ENCODE measurements at regions not wholly inside any gene's neighbourhood (a gene's known extent, or its start where the extent isn't known, plus 50 kb on each side); places are given as distances from the start of the nearest gene placed in this dataset.

DNA sequence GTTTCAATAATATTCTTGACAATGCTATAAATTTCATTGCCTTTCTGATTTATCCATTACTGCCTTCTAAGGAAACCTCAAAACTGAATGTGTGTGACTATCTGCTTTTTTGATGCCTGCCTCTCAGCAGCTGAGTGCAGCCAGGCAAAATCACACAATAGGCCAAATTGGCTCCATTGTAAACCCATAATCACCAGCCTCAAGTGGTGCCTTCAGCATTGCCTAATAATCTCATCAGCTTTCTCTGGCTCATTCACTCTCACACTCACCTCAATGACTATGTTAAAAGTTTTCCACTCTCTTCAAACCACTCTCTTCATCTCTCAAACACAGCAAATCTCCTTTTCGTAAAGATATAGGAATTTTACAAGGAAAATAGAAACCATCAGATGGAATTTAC, 182.5 kb upstream of the COL1A2 start:
- ATAC-seq (no peak), DNase-seq (ENCODE audit: low spot score) (no peak)
- Histone ChIP-seq H3K9me2 (ENCODE audit: insufficient read depth) (no peaks in the 10 kb centered on the region; the same call in 1 of the 2 replicates), H3F3A (replicated peaks; ENCODE audit: low read depth) (no peaks in the 10 kb centered on the region), H3K4me1 (ENCODE audit: insufficient read depth) (no peaks in the 10 kb centered on the region), H2AFZ (no peak overlapping the region), H3K4me2 (no peak overlapping the region), H3K4me3 (no peak overlapping the region), H3K36me3 (ENCODE audit: insufficient read depth) (no peaks in the 10 kb centered on the region), H4K20me1 (replicated peaks; ENCODE audit: insufficient read depth) (no peaks in the 10 kb centered on the region), H3K79me2 (replicated peaks; ENCODE audit: insufficient read depth) (no peaks in the 10 kb centered on the region), H3K27me3 (ENCODE audit: insufficient read depth) (no peaks in the 10 kb centered on the region), H3K27ac (ENCODE audit: low read depth) (no peak overlapping the region)
- no peaks in the 10 kb centered on the region for H3K4me1 Mint-ChIP-seq
- no peak overlapping the region for H3K27ac Mint-ChIP-seq
- no peak for TF ChIP-seq ZNF114 (CRISPR knock-in tag; IDR thresholded peaks at IDR 0.05)
- no peak for TF ChIP-seq JUNB (IDR thresholded peaks at IDR 0.05; ENCODE audit: unreplicated experiment)
- TF ChIP-seq, protein P1, sequence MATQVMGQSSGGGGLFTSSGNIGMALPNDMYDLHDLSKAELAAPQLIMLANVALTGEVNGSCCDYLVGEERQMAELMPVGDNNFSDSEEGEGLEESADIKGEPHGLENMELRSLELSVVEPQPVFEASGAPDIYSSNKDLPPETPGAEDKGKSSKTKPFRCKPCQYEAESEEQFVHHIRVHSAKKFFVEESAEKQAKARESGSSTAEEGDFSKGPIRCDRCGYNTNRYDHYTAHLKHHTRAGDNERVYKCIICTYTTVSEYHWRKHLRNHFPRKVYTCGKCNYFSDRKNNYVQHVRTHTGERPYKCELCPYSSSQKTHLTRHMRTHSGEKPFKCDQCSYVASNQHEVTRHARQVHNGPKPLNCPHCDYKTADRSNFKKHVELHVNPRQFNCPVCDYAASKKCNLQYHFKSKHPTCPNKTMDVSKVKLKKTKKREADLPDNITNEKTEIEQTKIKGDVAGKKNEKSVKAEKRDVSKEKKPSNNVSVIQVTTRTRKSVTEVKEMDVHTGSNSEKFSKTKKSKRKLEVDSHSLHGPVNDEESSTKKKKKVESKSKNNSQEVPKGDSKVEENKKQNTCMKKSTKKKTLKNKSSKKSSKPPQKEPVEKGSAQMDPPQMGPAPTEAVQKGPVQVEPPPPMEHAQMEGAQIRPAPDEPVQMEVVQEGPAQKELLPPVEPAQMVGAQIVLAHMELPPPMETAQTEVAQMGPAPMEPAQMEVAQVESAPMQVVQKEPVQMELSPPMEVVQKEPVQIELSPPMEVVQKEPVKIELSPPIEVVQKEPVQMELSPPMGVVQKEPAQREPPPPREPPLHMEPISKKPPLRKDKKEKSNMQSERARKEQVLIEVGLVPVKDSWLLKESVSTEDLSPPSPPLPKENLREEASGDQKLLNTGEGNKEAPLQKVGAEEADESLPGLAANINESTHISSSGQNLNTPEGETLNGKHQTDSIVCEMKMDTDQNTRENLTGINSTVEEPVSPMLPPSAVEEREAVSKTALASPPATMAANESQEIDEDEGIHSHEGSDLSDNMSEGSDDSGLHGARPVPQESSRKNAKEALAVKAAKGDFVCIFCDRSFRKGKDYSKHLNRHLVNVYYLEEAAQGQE (IDR thresholded peaks at IDR 0.05; ENCODE audit: unreplicated experiment): no peak
- TF ChIP-seq, protein P2, sequence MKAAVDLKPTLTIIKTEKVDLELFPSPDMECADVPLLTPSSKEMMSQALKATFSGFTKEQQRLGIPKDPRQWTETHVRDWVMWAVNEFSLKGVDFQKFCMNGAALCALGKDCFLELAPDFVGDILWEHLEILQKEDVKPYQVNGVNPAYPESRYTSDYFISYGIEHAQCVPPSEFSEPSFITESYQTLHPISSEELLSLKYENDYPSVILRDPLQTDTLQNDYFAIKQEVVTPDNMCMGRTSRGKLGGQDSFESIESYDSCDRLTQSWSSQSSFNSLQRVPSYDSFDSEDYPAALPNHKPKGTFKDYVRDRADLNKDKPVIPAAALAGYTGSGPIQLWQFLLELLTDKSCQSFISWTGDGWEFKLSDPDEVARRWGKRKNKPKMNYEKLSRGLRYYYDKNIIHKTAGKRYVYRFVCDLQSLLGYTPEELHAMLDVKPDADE (IDR thresholded peaks at IDR 0.05): no peak
- no peak for TF ChIP-seq STAT1 (IDR thresholded peaks at IDR 0.05; ENCODE audit: unreplicated experiment)
- no peak for TF ChIP-seq EZH2phosphoT487 (IDR thresholded peaks at IDR 0.05; ENCODE audit: unreplicated experiment)
- TF ChIP-seq NANOG (IDR thresholded peaks at IDR 0.05; ENCODE audit: borderline replicate concordance): no peak
- TF ChIP-seq, protein P3, sequence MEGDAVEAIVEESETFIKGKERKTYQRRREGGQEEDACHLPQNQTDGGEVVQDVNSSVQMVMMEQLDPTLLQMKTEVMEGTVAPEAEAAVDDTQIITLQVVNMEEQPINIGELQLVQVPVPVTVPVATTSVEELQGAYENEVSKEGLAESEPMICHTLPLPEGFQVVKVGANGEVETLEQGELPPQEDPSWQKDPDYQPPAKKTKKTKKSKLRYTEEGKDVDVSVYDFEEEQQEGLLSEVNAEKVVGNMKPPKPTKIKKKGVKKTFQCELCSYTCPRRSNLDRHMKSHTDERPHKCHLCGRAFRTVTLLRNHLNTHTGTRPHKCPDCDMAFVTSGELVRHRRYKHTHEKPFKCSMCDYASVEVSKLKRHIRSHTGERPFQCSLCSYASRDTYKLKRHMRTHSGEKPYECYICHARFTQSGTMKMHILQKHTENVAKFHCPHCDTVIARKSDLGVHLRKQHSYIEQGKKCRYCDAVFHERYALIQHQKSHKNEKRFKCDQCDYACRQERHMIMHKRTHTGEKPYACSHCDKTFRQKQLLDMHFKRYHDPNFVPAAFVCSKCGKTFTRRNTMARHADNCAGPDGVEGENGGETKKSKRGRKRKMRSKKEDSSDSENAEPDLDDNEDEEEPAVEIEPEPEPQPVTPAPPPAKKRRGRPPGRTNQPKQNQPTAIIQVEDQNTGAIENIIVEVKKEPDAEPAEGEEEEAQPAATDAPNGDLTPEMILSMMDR (conservative IDR thresholded peaks at IDR 0.05; ENCODE audit: low read depth in 2 of 2): no peak
- no peak for TF ChIP-seq POLR2AphosphoS5 (IDR thresholded peaks at IDR 0.05; ENCODE audit: low read depth)
- TF ChIP-seq, protein P4, sequence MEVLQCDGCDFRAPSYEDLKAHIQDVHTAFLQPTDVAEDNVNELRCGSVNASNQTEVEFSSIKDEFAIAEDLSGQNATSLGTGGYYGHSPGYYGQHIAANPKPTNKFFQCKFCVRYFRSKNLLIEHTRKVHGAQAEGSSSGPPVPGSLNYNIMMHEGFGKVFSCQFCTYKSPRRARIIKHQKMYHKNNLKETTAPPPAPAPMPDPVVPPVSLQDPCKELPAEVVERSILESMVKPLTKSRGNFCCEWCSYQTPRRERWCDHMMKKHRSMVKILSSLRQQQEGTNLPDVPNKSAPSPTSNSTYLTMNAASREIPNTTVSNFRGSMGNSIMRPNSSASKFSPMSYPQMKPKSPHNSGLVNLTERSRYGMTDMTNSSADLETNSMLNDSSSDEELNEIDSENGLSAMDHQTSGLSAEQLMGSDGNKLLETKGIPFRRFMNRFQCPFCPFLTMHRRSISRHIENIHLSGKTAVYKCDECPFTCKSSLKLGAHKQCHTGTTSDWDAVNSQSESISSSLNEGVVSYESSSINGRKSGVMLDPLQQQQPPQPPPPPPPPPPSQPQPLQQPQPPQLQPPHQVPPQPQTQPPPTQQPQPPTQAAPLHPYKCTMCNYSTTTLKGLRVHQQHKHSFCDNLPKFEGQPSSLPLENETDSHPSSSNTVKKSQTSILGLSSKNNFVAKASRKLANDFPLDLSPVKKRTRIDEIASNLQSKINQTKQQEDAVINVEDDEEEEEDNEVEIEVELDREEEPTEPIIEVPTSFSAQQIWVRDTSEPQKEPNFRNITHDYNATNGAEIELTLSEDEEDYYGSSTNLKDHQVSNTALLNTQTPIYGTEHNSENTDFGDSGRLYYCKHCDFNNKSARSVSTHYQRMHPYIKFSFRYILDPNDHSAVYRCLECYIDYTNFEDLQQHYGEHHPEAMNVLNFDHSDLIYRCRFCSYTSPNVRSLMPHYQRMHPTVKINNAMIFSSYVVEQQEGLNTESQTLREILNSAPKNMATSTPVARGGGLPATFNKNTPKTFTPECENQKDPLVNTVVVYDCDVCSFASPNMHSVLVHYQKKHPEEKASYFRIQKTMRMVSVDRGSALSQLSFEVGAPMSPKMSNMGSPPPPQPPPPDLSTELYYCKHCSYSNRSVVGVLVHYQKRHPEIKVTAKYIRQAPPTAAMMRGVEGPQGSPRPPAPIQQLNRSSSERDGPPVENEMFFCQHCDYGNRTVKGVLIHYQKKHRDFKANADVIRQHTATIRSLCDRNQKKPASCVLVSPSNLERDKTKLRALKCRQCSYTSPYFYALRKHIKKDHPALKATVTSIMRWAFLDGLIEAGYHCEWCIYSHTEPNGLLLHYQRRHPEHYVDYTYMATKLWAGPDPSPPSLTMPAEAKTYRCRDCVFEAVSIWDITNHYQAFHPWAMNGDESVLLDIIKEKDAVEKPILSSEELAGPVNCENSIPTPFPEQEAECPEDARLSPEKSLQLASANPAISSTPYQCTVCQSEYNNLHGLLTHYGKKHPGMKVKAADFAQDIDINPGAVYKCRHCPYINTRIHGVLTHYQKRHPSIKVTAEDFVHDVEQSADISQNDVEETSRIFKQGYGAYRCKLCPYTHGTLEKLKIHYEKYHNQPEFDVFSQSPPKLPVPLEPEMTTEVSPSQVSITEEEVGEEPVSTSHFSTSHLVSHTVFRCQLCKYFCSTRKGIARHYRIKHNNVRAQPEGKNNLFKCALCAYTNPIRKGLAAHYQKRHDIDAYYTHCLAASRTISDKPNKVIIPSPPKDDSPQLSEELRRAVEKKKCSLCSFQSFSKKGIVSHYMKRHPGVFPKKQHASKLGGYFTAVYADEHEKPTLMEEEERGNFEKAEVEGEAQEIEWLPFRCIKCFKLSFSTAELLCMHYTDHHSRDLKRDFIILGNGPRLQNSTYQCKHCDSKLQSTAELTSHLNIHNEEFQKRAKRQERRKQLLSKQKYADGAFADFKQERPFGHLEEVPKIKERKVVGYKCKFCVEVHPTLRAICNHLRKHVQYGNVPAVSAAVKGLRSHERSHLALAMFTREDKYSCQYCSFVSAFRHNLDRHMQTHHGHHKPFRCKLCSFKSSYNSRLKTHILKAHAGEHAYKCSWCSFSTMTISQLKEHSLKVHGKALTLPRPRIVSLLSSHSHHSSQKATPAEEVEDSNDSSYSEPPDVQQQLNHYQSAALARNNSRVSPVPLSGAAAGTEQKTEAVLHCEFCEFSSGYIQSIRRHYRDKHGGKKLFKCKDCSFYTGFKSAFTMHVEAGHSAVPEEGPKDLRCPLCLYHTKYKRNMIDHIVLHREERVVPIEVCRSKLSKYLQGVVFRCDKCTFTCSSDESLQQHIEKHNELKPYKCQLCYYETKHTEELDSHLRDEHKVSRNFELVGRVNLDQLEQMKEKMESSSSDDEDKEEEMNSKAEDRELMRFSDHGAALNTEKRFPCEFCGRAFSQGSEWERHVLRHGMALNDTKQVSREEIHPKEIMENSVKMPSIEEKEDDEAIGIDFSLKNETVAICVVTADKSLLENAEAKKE (CRISPR knock-in tag; IDR thresholded peaks at IDR 0.05): no peak
- no peak overlapping the region for H3K4me3 Mint-ChIP-seq
- no peaks in the 10 kb centered on the region for H3K9me3 Mint-ChIP-seq
- H3K27me3 Mint-ChIP-seq (ENCODE audit: insufficient read depth, low read depth, poor library complexity): peaks cover 2% of the 10 kb centered on the region
- no peaks in the 10 kb centered on the region for H3K36me3 Mint-ChIP-seq (ENCODE audit: low read depth)
